Stimulated activated CD8-positive, alpha-beta memory T cell treated with anti-CD3 and anti-CD28 coated beads, Interleukin-15, amount 100 ng/mL, for 4 hours (primary cell): ENCODE measurements at regions not wholly inside any gene's neighbourhood (a gene's known extent, or its start where the extent isn't known, plus 50 kb on each side); places are given as distances from the start of the nearest gene placed in this dataset.
"Not testable (repeated sequence)": the region's sequence is repeated elsewhere in the genome, so short reads cannot be mapped to it uniquely, and the experiment has no call there.

Experiments
- DNase-seq, 2 donors: peaks; one replicate each; pipeline ENCODE4 v3.0.0-alpha.2; 2020; ENCODE audit warnings: low read depth in 2 of 2

- no peak for DNase-seq
Measured at GRCh38 chr21:27534206-27534605, 567.3 kb upstream of the ADAMTS5 start.

DNA sequence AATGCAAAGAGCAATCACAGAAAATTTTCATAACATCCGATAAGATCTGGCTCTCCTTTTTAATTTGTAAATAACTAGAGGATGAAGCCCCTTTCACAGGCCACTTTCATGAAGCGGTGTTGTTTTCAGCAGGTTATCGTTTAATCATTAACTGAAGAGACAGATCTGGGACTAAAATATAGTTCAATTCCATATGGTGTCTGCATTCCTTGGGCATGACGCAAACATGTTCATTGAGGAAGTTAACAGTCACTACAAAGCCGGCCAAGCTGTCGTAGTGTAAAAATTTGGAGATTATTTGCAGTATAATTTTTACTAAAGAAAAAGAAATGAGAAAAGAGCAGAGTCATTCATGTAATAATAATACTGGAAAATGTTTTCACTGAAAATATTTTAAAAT lies 565.2 kb upstream of the ADAMTS5 start:
- DNase-seq, result no peak

DNA sequence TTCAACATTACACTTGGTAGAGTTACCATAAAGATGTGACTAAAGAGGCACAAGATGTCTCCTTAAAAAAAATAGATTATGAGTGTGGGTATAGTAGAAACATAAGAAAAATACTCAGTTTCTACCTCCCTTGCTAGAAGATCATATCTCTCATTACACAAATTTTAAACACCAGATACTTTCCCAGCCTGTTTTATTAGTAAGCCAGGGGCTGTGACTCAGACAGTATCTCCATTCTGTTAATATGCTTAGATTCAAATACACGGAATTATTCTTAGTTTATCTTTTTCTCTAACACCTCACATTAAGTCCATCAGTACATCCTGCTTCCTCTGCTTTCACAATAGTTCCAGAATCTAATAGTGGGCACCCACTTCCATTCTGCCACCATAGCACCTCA lies 561.8 kb upstream of the ADAMTS5 start:
- DNase-seq, result no peak

- DNase-seq, result no peak
Measured at GRCh38 chr21:27526451-27526850, 559.6 kb upstream of the ADAMTS5 start.

- no peak for DNase-seq
Measured at GRCh38 chr21:27525780-27526179, 558.9 kb upstream of the ADAMTS5 start.

DNA sequence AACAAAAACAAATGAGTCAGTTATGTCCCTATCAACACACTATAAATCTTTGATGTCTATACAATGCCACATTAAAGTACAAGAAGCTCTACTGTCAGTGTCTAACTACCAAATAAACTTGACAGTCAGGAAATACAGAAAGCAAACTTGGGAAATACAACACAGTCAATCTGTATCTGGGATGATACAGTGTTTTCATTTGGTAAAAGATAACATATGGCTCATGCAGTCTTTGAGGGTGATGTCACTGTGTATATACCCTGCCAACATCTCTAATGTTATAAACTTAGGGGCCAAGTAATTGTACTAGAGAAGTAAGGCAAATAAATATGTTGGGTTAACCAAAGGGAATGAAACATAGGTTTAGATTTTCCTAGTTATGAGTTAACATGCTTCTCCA lies 552.5 kb upstream of the ADAMTS5 start:
- DNase-seq, result no peak

DNA sequence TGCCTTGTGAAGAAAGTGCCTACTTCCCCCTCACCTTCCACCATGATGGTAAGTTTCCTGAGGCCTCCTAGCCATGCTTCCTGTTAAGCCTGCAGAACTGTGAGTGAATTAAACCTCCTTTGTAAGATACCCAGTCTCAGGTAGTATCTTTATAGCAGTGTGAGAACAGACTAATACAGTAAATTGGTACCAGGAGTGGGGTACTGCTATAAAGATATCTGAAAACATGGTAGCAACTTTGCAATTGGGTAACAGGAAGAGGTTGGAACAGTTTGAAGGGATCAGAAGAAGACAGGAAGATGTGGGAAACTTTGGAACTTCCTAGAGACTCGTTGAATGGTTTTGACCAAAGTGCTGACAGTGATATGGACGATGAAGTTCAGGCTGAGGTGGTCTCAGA lies 550.3 kb upstream of the ADAMTS5 start:
- DNase-seq, result not testable (repeated sequence)

DNA sequence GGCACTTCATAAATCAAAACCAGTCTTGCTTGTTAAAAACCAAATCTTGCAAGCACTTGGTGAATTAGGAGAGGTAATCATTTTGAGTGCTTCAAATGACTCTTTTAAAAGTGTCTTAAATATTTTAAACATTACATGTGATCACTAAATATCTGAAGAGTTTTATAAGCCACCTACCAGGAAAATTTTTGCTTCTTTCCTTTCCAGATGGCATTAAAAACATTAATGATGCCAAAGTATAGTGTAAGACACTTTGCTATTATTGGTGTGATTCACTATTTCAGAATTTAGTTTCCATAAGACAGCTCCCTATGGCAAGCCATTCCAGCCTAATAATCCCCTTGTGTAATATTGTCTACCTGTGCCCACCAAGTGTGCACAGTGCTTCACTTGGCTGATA lies 548.8 kb upstream of the ADAMTS5 start:
- DNase-seq, result no peak

DNA sequence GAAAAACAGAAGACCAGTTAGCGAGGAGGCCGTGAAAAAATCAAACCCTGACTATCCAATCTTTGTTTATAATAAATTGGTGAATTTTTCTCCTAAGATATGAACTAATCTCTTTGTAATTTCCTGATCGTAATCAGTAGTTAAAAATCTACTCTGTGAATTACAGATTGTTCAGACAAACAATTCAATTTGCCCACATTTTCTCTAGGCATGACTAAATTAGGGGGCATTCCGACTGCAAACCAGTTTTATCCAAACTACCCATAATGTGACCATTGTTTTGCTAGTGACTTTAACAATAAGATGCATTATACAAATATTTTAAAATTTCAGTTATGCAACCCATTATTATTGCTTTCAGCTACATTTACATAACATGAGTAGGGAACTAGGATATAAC lies 546.9 kb upstream of the ADAMTS5 start:
- no peak for DNase-seq

GRCh38 chr21:27513016-27513415 lies 546.1 kb upstream of the ADAMTS5 start:
- no peak for DNase-seq

GRCh38 chr21:27511233-27511632 lies 544.3 kb upstream of the ADAMTS5 start:
- DNase-seq, result no peak

DNA sequence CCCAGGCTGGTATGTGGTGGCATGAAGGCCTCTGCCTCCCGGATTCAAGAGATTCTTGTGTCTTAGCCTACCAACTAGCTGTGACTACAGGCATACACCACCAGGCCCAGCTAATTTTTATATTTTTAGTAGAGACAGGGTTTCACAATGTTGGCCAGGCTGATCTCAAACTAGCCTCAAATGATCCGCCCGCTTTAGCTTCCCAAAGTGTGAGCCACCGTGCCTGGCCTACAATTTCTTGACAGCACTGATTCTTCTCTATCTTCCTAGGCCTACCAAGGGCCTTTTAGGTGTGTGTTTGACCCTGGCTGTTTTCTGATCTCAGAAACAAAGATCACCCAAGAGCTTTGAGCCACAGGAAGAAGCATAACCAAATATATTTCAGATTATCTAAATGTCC lies 540.8 kb upstream of the ADAMTS5 start:
- DNase-seq, result no peak

GRCh38 chr21:27505516-27505915 lies 538.6 kb upstream of the ADAMTS5 start:
- no peak for DNase-seq

- no peak for DNase-seq
Measured at GRCh38 chr21:27502801-27503200, 535.9 kb upstream of the ADAMTS5 start.

GRCh38 chr21:27498025-27498424 lies 531.1 kb upstream of the ADAMTS5 start:
- no peak for DNase-seq

GRCh38 chr21:27495836-27496235 lies 528.9 kb upstream of the ADAMTS5 start:
- no peak for DNase-seq

- DNase-seq, result no peak
Measured at GRCh38 chr21:27493542-27493941, 526.7 kb upstream of the ADAMTS5 start.

GRCh38 chr21:27487676-27488075 lies 520.8 kb upstream of the ADAMTS5 start:
- no peak for DNase-seq

- DNase-seq, result no peak
Measured at GRCh38 chr21:27480841-27481261, 514.0 kb upstream of the ADAMTS5 start.

GRCh38 chr21:27477296-27477695 lies 510.4 kb upstream of the ADAMTS5 start:
- DNase-seq, result no peak

- DNase-seq, result no peak
Measured at GRCh38 chr21:27476696-27477095, 509.8 kb upstream of the ADAMTS5 start.

- no peak for DNase-seq
Measured at GRCh38 chr21:27475363-27475955, 508.6 kb upstream of the ADAMTS5 start.

GRCh38 chr21:27467366-27467765 lies 500.5 kb upstream of the ADAMTS5 start:
- DNase-seq, result no peak

DNA sequence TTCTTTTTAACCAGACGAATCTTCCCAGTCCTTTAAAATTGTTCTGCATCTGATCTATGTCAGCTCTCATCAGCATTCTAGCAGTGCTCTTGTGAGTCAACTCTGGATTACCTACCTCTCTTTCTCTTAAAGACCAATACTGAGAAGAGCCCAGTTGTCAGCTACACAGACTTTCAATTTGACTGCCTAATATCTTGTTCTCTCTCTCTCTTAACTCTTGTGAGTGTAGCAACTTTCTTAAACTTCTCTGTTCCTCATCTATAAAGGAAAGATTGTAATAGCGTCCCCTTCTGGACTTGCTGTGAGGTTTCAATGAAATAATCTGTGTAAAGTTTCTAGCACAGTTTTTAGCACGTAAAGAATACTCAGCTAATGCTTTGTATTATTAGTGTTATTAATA lies 499.3 kb upstream of the ADAMTS5 start:
- DNase-seq, result no peak
